ENCODE measurements at regions not wholly inside any gene's neighbourhood (a gene's known extent, or its start where the extent isn't known, plus 50 kb on each side); places are given as distances from the start of the nearest gene placed in this dataset.

- TF ChIP-seq CTCF (IDR thresholded peaks at IDR 0.05) (no peak), POLR2A (IDR thresholded peaks at IDR 0.05) (no peak)
Measured at GRCh38 chr4:116878280-116878679, 207.1 kb downstream of the TRAM1L1 start.
